HG02938 (cell line): ENCODE measurements at regions not wholly inside any gene's neighbourhood (a gene's known extent, or its start where the extent isn't known, plus 50 kb on each side); places are given as distances from the start of the nearest gene placed in this dataset.

ENCODE experiments used
- ATAC-seq: cut with Tn5 transposase; IDR thresholded peaks from one replicate; pipeline ENCODE4 v1.9.1; 2021; ENCODE audit warnings: mild to moderate bottlenecking, moderate library complexity; ENCODE audit not compliant: unreplicated experiment

DNA sequence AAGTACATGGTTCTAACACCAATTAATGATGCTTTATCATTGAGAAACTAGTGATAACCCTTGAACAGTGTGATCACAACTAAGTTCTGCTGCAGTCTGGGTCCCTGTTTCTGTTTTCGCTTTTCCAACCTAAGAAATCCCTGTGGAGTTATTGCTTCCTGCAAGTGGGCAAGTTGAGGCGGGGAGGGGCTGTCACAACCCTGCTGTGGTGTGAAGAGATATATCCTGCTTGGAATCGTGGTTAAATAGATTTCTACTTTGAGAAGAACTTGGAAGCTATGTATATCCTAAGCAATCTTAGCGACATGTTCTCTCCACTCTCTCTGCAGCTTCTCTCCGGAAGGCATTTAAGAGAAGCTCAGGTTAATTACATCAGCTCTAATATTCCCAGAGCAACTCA is 1223.6 kb downstream of the EPHA7 start:
- no peak for ATAC-seq

DNA sequence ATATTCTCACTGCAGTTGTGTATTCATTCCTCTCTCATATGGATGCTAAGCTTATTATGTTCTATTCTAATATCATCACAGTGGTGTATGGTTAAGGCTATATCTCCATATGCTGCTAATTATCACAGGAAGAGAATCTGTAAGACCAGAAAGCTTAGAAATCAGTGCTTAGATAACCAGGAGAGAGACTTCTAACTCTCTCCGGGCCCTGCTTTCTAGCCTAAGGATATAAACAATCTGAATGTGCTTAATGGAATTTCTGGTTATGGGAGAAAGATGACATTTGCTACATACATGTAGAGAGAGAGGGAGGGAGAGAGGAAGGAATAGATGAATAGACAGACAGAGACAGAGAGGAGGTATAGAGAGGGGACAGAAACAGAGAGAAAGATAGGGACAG is 1231.3 kb downstream of the EPHA7 start:
- no peak for ATAC-seq

DNA sequence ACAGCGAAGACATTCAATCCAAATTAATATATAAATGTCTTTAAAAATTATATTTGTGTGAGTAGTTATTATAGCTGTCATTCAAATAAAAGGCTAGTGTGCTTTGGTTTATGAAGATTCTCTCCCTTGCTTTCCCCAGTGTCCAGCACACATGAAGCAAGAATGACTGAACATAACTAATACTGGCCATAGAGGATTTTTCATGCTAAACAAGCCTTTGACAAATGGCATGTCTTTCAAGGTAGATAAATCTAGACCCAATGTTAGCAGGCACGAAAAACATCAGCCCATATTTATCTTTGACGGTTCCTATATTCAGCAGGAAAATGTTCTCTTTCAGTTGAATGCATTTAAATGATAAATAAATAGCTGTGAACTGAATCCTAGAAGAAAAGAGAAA is 1234.4 kb downstream of the EPHA7 start:
- ATAC-seq, result no peak

DNA sequence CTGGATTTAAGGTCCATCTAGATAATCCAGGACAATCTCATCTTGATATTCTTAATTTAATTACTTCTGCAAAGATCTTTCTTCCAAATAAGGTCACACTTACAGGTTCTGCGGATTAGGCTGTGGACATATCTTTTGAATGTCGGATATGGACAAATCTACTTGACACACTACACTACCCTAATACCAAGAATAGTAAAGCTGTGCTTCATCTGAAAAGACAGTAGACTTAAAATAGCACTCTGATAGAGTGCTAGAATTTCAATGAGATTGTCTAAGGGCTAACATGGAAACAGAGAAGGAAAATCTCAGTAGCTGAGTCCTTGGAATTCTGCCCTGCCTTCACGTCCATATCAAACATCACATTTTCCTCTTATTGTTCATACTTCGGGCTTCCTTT is 1238.0 kb downstream of the EPHA7 start:
- ATAC-seq, result no peak

DNA sequence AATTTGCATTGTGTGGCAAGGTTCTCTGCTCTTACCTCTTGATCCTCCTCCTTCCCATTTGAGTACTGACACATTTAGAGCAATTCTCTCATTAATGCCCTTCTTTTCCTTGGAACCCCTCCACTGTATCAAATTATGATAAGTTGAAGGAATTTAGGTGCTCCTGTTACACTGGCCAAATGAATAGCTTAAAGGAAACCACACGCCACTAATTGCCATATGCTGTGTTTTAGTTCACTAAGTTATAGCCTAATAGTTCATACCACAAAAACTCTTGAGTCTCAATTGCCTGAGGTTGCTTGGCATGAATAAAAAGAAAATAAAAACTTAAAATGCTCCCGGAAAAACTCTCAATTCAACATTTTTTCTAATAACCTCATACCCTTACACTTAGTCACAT is 1239.3 kb downstream of the EPHA7 start:
- no peak for ATAC-seq

DNA sequence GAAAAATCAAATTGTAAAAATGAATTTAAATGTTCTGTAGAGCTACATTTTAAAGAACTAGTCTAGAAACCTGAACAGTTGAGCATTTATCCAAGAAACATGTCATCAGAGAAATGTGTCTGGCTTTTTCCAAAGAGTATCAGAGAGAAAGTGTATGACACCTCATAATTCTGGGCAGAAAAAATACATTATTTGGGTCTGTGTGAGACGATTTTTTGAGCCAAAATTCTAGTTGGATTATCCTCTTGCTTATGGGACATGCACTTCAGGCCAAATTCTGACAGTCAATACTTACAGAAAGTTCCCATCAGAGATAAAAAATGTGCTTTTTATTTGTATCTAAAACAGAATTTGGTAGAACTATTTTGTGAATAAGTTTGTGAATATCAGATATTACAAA is 1242.7 kb downstream of the EPHA7 start:
- no peak for ATAC-seq

DNA sequence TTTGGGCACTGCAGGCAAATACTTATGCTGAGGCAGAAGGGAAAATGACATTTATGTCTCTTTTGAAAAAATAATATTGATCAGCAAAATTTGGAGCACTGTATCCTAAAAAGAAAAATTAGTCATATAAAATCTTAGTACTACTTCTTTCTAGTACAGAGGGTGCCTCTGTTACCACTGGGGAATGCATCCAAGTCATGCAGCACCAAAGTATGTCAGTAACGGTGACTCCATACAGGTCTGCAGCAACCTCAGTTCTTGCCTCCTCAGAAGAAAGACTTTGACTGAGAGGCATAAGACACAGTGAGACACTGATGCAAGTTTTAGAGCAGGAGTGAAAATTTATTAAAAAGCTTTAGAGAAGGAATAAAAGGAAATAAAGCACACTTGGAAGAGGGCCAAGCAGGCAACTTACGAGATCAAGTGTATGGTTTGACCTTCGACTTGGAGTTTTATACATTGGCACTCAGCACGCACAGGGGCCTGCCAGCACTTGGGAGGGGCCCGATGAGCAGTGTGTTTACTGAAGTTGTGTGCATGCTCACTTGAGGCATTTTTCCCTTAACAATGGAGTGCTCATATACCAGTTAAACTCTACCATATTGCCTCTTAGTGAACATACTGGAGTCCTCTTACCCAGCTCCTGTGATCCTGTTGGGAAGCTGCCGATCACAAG is 1244.8 kb downstream of the EPHA7 start:
- ATAC-seq, result no peak

DNA sequence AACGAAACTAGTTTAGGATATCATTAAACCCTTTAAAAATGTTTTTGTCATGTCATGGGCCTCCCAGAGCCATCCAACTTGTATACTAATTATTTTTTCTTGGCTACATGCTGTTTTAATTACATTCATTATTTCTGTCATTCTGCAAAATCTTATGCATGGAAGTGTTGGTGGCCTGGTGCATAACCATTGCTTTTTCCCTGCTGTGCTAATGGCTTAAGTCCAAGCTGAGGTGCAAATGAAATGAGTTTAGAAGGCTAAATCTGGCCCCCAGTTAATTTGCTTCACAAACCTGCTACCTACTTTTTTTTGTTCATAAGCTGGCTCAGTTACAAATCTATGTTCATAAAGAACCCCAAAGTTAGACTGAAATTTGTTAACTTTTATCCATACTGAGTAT is 1249.9 kb downstream of the EPHA7 start:
- no peak for ATAC-seq

DNA sequence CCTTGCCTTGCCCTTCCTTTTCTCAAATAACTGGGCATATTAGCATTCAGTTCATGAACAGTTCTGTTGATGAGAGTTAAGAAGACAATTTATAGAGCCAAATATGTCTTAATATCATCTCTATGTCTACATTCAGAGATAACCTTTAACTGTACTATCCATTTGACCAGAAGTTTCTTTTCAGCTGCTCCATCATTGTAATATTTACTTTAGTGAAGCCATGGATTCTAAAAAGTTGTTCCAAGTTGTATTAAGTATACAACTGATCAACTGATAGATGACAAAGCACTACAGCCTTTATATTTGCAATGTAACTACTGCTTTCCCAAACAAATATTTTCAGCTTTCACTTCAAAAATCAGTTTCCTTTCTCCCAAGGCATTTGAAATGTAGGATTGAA is 1252.7 kb downstream of the EPHA7 start:
- no peak for ATAC-seq

DNA sequence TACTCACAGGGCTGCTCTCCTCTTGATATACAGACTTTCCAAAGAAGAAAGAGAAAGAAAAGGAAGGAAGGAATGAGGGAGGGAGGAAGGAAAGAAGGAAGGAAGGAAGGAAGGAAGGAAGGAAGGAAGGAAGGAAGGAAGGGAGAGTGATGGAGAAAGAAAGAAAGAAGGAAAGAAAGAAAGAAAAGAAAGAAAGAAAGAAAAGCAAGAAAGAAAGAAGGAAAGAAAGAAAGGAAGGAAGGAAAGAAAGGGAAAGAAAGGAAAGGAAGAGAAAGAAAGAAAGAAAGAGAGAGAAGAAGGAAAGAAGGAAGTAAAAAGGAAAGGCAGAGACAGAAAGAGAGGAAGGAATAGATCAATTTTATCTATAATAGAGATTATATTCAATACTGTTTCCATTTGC is 1257.4 kb downstream of the EPHA7 start:
- no peak for ATAC-seq

DNA sequence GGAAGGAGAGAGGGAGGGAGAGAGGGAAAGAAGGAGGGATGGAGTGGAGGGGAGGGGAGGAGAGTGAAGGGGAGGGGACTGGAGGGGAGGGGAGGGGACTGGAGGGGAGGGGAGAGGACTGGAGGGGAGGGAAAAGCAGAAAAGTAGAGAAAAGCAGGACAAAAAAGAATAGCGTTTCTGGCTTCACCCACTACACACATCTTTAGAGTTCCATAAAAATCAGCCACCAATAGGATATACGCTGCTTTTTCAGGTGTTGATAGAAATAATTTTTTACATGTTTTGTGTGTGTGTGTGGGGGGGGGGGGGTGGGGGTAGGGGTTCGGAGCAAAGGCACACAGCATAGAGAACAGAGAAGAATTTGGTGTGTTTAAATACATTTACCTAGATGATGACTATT is 1259.1 kb downstream of the EPHA7 start:
- no peak for ATAC-seq

DNA sequence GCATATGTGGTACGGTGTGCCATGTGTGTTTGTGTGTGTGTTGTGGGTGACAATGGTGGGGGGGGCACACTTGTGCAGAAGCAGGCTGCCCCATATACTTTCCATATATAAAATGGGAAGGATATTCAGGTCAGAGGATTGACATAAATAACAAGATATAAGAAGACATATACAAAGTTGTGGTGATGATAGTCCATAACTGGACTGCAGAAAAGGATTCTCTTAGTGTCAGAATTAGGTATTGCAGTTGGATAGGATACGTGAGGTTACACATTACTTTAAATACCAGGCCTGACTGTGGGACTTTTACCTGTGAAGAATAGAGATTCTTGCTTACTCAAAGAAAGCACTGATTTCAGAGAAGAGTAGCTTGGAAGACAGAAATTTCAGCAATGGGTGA is 1260.3 kb downstream of the EPHA7 start:
- no peak for ATAC-seq

DNA sequence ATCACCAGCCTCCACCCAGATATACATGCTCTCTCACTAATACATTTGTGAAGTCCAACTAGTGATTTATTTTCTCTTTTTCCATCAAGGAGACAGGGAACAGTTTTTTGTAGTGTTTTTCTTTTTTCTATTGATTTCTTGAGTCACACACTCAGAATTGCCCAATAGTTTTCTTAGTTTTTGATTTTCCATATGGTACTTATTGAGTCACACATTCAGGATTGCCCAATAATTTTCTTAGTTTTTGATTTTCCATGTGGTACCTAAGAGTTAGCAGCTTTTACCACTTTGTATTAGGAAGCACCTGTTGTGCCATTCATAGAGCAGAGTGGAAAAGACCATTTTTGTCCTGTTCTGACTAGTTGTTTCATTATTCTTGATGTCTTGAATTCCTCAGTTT is 1268.8 kb downstream of the EPHA7 start:
- ATAC-seq, result no peak

DNA sequence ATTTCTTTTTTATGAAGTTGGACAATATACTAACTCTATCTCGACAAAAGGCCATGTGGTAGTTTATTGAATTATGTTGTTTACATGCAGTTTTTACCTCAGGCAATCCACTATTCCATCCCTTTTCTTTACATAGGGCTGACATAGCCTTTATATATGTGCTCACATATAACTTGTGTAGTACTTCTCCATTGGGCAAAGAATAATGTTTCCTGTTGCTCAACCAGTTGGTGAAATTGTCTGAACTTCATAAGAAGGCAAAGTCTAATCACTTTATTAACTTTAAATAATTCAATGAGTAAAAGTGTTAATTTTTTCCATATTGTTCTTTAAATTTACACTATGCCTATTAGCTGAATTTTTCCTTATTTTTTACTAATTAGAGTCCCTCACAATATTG is 1272.1 kb downstream of the EPHA7 start:
- ATAC-seq, result no peak

DNA sequence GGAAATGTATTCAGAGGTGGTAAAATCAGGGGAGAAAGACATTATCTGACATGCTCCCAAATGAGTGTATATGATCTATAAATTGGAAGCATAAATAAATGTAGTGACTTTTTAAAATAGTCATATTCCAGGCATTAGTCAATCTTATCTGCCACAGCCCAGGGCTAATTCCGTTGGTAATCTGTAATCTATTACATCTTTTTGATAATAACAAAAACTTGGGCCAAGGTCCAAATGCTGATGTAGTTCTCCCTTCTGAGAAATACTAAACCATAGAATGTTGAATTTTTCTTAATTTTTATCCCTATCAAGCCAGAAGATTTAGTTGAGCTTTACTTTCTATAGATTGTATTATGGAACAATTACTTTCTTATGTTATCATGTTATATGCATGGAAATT is 1279.8 kb downstream of the EPHA7 start:
- ATAC-seq, result no peak

DNA sequence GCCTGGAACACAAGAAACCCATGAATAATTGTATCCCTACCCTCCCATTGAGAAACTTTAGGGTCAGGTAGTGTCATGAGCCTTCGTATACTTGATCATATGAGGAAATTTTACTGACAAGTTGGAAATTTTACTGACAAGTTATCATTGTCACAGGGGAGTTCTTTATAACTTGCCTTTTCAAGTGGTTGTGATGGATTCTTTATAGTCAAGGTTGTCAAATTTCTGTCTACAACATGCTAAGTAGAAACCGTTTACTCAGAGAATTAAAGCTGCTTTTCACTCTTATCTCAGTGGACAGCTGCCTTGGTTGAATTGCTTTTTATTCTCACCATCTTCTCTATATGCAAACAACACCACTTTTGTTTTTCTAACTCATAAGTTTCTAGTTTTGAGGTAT is 1286.4 kb downstream of the EPHA7 start:
- ATAC-seq, result no peak

DNA sequence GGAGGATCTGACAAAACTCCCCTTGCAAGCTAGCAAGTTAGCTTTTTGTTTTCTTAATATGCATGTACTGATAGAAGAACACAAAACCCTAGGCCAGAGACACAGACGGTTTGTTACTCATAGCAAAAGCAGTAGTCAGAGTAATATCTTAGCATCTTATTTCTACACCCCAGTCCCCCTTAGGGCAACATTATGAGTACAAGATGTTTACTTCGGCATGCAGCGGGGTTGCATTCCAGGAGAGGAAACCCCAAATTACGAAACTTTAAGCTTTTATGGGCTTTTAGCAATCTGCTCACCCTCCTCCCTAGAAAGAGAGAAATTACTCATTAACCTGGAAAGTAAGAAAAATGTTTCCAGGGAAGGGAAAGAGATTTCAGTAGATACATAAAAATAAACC is 1286.9 kb downstream of the EPHA7 start:
- no peak for ATAC-seq

DNA sequence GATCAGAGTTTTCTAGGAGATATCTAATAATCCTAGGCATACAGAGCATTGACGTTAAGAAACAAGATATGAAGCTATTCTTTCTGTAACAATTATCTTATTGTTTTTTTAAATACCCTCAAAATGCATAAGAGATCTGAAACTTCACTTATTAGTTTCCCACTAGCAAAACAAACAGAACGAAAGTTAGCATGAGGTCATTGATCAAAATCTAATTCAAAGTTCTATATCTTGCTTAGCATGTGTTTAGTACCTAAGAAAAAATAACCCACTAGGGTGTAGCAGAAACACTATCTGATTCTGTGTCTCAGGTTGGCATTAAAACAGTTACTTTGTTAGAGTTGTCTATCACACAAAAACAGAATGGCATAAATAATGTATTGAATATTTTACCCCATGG is 1288.4 kb downstream of the EPHA7 start:
- no peak for ATAC-seq

DNA sequence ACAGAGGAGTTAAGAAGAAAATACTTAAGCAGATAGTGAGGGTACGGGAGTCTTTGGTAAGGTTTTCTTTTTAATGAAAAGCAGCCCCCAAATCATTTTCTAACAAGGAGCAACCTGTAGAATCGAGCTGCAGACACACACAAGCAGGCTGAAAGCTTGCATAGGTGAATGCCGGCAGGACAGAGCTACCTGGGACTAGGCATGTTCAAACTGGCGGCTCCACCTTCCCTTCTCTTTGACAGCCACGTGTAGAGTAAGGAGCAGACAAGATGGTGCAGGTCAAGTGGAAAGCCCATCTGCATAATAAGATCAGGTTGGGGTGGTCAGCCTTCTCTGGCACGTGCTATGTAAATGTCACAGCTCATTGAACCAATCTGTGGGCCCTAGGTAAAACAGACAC is 1292.4 kb downstream of the EPHA7 start:
- no peak for ATAC-seq

DNA sequence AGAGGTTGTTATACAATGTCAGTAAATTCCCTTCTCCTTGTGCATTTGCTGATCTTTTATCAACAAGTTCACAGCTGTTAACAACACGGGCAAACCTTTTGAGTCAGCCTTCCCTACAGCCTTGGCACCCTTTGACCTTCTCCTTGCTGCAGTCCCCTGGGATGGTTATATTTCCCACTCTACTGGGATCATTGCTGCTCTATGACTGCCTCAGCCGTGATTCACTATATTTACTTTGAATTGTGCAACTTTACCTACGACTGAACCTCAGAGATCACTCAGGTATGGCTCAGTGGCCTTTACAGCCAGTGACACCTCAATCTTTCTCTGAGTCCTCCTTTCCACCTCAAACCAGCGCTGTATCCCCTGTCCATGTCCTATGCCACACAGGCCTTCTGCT is 1293.3 kb downstream of the EPHA7 start:
- no peak for ATAC-seq

DNA sequence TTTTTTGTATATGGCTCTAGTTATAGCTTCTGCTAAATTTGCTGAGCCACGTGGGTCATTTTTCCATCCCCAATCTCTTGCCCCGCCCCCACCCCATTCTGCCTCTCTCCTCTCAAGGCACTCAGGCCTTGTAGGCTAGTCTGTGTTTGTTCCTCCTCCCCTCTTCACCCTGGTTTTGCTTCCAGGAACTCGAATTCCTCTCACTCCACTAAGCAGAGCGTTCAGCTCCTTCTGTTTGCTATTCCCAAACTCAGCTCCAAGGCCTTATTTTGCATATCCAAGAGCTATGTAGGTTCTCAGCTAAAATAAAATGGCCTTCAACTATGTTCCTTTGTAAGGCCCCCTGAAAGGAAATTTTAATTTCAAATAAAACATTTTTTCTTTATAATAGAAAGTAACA is 1293.7 kb downstream of the EPHA7 start:
- no peak for ATAC-seq

DNA sequence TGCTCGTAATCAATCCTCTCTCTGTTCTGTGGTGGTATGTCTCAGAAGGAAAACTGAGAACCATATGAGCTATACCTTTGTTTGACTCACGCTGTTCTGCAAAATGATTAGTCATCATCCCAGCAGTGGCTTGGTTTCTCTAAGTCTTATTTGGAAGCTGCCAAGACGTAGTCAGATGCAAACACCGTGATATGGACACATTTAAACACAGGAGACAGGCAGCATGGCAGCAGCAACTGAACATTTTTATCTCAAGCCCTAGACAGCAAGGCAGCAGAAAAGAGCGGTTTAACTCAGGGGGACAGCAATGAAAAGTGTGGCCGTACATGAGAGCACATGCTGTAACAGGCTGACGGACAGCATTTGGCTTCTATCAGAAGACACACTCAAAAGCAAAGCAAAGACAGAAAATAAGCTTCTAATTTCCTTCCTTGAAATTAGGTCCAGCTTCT is 1295.1 kb downstream of the EPHA7 start:
- ATAC-seq, result no peak

DNA sequence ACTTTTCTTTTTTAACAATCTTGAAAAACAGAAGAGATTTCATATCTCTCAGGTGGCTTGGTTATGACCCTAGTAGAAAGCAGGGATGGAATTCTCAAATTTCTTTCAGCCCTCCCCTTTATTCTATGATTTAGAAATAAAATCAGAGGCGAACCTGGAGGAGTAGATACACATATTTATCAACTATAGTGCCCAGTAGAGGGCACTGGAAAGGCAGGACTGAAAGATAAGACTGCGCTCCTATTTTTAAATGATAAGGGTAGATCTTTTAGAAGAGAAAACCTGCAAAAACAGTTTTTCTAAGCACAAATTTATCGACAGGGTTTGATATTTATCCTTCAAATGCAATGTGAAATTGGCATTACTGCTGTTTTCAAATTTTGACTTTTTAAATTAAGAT is 1296.6 kb downstream of the EPHA7 start:
- no peak for ATAC-seq

DNA sequence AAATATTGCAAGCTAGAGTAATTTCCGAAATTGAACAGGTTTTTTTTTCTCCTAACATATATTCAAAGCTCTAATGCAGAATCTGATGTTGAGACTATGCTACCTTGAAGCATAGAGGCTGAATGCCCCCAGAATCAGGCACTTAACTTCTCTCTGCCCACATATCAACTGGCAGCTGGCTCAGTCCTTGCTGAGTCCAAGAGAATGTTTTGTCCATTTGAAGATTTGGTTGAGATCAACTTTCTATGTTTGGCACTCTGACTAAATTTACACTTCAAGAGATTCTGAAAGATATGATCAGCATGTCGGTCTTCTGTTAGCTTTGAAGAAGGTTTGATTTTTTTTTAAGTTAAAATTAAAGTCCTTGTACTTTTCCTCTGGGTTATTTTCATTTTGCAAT is 1298.1 kb downstream of the EPHA7 start:
- no peak for ATAC-seq
